AG08396 (cell line): ENCODE measurements at regions not wholly inside any gene's neighbourhood (a gene's known extent, or its start where the extent isn't known, plus 50 kb on each side); places are given as distances from the start of the nearest gene placed in this dataset.
"Not testable (repeated sequence)": the region's sequence is repeated elsewhere in the genome, so short reads cannot be mapped to it uniquely, and the experiment has no call there.

Experiments
- DNase-seq: peaks from one replicate; pipeline ENCODE4 v3.0.0; 2012; ENCODE audit warnings: low spot score, mixed read lengths

GRCh38 chrX:112367065-112367464 lies 284.5 kb upstream of the TRPC5 start:
- no peak for DNase-seq

GRCh38 chrX:112359906-112360305 lies 277.3 kb upstream of the TRPC5 start:
- no peak for DNase-seq

GRCh38 chrX:112355931-112356330 lies 273.4 kb upstream of the TRPC5 start:
- no peak for DNase-seq

GRCh38 chrX:112341598-112341997 lies 259.0 kb upstream of the TRPC5 start:
- DNase-seq = no peak

GRCh38 chrX:112313201-112313600 lies 230.6 kb upstream of the TRPC5 start:
- no peak for DNase-seq

GRCh38 chrX:112306027-112306426 lies 223.5 kb upstream of the TRPC5 start:
- no peak for DNase-seq

- no peak for DNase-seq
These were observed 197.4 kb upstream of the TRPC5 start for GRCh38 chrX:112279940-112280339.

- no peak for DNase-seq
These were observed 188.4 kb upstream of the TRPC5 start for GRCh38 chrX:112270991-112271390.

GRCh38 chrX:112266136-112266535 lies 183.6 kb upstream of the TRPC5 start:
- DNase-seq = no peak

GRCh38 chrX:112259375-112259774 lies 176.8 kb upstream of the TRPC5 start:
- DNase-seq = no peak

- no peak for DNase-seq
These were observed 172.3 kb upstream of the TRPC5 start for GRCh38 chrX:112254896-112255295.

- DNase-seq = no peak
These were observed 165.1 kb upstream of the TRPC5 start for GRCh38 chrX:112247714-112248113.

GRCh38 chrX:112235547-112235946 lies 153.0 kb upstream of the TRPC5 start:
- no peak for DNase-seq

- no peak for DNase-seq
These were observed 150.6 kb upstream of the TRPC5 start for GRCh38 chrX:112233164-112233563.

GRCh38 chrX:112226795-112227194 lies 144.2 kb upstream of the TRPC5 start:
- DNase-seq = not testable (repeated sequence)

- DNase-seq = no peak
These were observed 140.8 kb upstream of the TRPC5 start for GRCh38 chrX:112223391-112223790.

GRCh38 chrX:112218388-112218787 lies 135.8 kb upstream of the TRPC5 start:
- DNase-seq = no peak

GRCh38 chrX:112211459-112211858 lies 128.9 kb upstream of the TRPC5 start:
- no peak for DNase-seq

- no peak for DNase-seq
These were observed 115.3 kb upstream of the TRPC5 start for GRCh38 chrX:112197840-112198239.

GRCh38 chrX:112190646-112191045 lies 108.1 kb upstream of the TRPC5 start:
- DNase-seq = no peak

- not testable (repeated sequence) for DNase-seq
These were observed 98.8 kb upstream of the TRPC5 start for GRCh38 chrX:112181361-112181760.

- DNase-seq = no peak
These were observed 81.8 kb upstream of the TRPC5 start for GRCh38 chrX:112164420-112164819.

GRCh38 chrX:112163906-112164305 lies 81.3 kb upstream of the TRPC5 start:
- peak; percentile 3 for DNase-seq

GRCh38 chrX:112148397-112148796 lies 65.8 kb upstream of the TRPC5 start:
- no peak for DNase-seq

GRCh38 chrX:112147206-112147605 lies 64.6 kb upstream of the TRPC5 start:
- peak; percentile 20 for DNase-seq
